GM12878 (cell line): ENCODE measurements at regions not wholly inside any gene's neighbourhood (a gene's known extent, or its start where the extent isn't known, plus 50 kb on each side); places are given as distances from the start of the nearest gene placed in this dataset.

Source experiments
- ATAC-seq: fragments of 200-7000 bp; cut with Tn5 transposase; 3 replicates; pipeline ENCODE4 v1.9.1; 2020; ENCODE audit warnings: mild to moderate bottlenecking, moderate library complexity
- BruUV-seq: library from RNA; stranded (reverse); fragments of 400-500 nt; replicated peaks from 2 replicates; lab custom pipeline; 2021; lab: Mats Ljungman, UMichigan
- CTCF ChIA-PET: fragments of 300-600 bp; sonication (Branson Sonifier 250); formaldehyde crosslinking; extraction: SDS; loops from one replicate; lab custom pipeline; 2021; ENCODE audit warnings: inconsistent platforms; lab: Yijun Ruan, JAX
- POLR2A ChIA-PET: fragments of 350-600 bp; formaldehyde crosslinking; extraction: SDS; loops from one replicate; lab custom pipeline; 2021; ENCODE audit warnings: inconsistent platforms; lab: Charles Lee
- RAD21 ChIA-PET: fragments of 300-600 bp; sonication (Branson Sonifier 250); formaldehyde crosslinking; loops from one replicate; lab custom pipeline; 2023; ENCODE audit warnings: antibody characterized with exemption; ENCODE audit not compliant: unreplicated experiment; lab: Charles Lee
- SMC1A ChIA-PET: fragments of 300-600 bp; sonication (Branson Sonifier 250); formaldehyde crosslinking; loops from one replicate; lab custom pipeline; 2023; ENCODE audit not compliant: unreplicated experiment, uncharacterized antibody; lab: Charles Lee
- DNase-seq: peaks from one replicate; pipeline ENCODE4 v3.0.0-alpha.2; 2011; ENCODE audit warnings: low read depth, low spot score
- FAIRE-seq: peaks from 3 replicates; lab custom pipeline; 2011; peaks lifted over from hg19 to GRCh38; lab: Jason Lieb, UNC
- H2AFZ ChIP-seq: 2 replicates; pipeline ENCODE4 v1.6.0; 2011; ENCODE audit warnings: low read depth, low read length, control low read depth; ENCODE audit not compliant: control insufficient read depth
- H3K27ac ChIP-seq: 2 replicates; pipeline ENCODE4 v1.5.1; 2011; ENCODE audit warnings: control low read depth; ENCODE audit not compliant: control insufficient read depth, insufficient read depth
- H3K27me3 ChIP-seq, 2 experiments: replicated peaks in 1 of 2; 2 replicates each; pipeline versions ENCODE4 v1.6.0 to v1.6.1; 2011; ENCODE audit warnings: low read length in 1 of 2; ENCODE audit not compliant: control insufficient read depth in 2 of 2, insufficient read depth in 2 of 2
- H3K36me3 ChIP-seq, 2 experiments: 2 replicates each; pipeline ENCODE4 v1.5.1; 2011; ENCODE audit warnings: low read length in 1 of 2; ENCODE audit not compliant: control insufficient read depth in 2 of 2, insufficient read depth in 2 of 2
- H3K4me1 ChIP-seq: 2 replicates; pipeline ENCODE4 v1.6.1; 2011; ENCODE audit warnings: mild to moderate bottlenecking, low read length, moderate library complexity, mixed read lengths; ENCODE audit not compliant: control insufficient read depth, insufficient read depth
- H3K4me2 ChIP-seq: 2 replicates; pipeline ENCODE4 v1.6.0; 2011; ENCODE audit warnings: control low read depth; ENCODE audit not compliant: control insufficient read depth, insufficient read depth
- H3K4me3 ChIP-seq: fragments of 200-600 bp; sonication (generic); 2 replicates; pipeline ENCODE4 v1.5.1; 2016
- H3K79me2 ChIP-seq: 2 replicates; pipeline ENCODE4 v1.6.0; 2011; ENCODE audit warnings: low read length; ENCODE audit not compliant: control insufficient read depth, insufficient read depth
- H3K9ac ChIP-seq: 2 replicates; pipeline ENCODE4 v1.8.0; 2011; ENCODE audit warnings: low read length, control low read depth, mixed read lengths; ENCODE audit not compliant: control insufficient read depth, insufficient read depth
- H3K9me3 ChIP-seq: replicated peaks from 3 replicates; pipeline ENCODE4 v1.5.1; 2011; ENCODE audit warnings: mild to moderate bottlenecking, low read length; ENCODE audit not compliant: control insufficient read depth, insufficient read depth
- H4K20me1 ChIP-seq: 2 replicates; pipeline ENCODE4 v1.6.0; 2011; ENCODE audit not compliant: control insufficient read depth, insufficient read depth
- BRCA1 ChIP-seq: IDR thresholded peaks from 2 replicates; pipeline ENCODE4 v1.6.1; 2011; ENCODE audit warnings: low read depth, low read length, improper control_type of control experiment
- CBFB ChIP-seq: IDR thresholded peaks from 2 replicates; pipeline ENCODE4 v1.6.1; 2016; ENCODE audit warnings: antibody characterized with exemption, low read depth
- CEBPB ChIP-seq, 2 experiments: fragments of 150-350 bp in 1 of 2; IDR thresholded peaks; 2 replicates each; pipeline ENCODE4 v1.6.1; 2012 to 2014; ENCODE audit warnings: low read depth in 2 of 2, low read length in 2 of 2, borderline replicate concordance in 1 of 2, inconsistent platforms in 1 of 2
- CHD1 ChIP-seq: IDR thresholded peaks from 2 replicates; pipeline ENCODE4 v1.6.1; 2012; ENCODE audit warnings: low read depth, low read length, improper control_type of control experiment
- MTA2 ChIP-seq: fragments of 450-650 bp; IDR thresholded peaks from 2 replicates; pipeline ENCODE4 v1.6.1; 2016; ENCODE audit warnings: low read depth, mild to moderate bottlenecking, moderate library complexity
- NFIC ChIP-seq: IDR thresholded peaks from 2 replicates; pipeline ENCODE4 v1.6.1; 2012; ENCODE audit warnings: low read depth, mild to moderate bottlenecking, inconsistent platforms, low read length, moderate library complexity
- PAX8 ChIP-seq: fragments of 450-650 bp; IDR thresholded peaks from 2 replicates; pipeline ENCODE4 v1.6.1; 2017; ENCODE audit warnings: mild to moderate bottlenecking, moderate library complexity
- RCOR1 ChIP-seq: conservative IDR thresholded peaks from 2 replicates; pipeline ENCODE4 v1.6.1; 2012; ENCODE audit warnings: low read depth, low read length, improper control_type of control experiment
- SREBF1 ChIP-seq: IDR thresholded peaks from 2 replicates; pipeline ENCODE4 v1.6.1; 2012; ENCODE audit warnings: mild to moderate bottlenecking, low read length
- ZNF207 ChIP-seq: fragments of 450-650 bp; IDR thresholded peaks from 2 replicates; pipeline ENCODE4 v1.6.1; 2014; ENCODE audit warnings: antibody characterized with exemption, mild to moderate bottlenecking, borderline replicate concordance
- ZZZ3 ChIP-seq: IDR thresholded peaks from 2 replicates; pipeline ENCODE4 v1.6.1; 2011; ENCODE audit warnings: low read depth; ENCODE audit not compliant: control insufficient read depth, insufficient read length
- WGBS: methylation state at CpG from one replicate; pipeline ENCODE4 v1.1.6; 2016; ENCODE audit warnings: low lambda C conversion rate; ENCODE audit not compliant: insufficient replicate concordance, insufficient coverage; ENCODE audit errors: missing lambda C conversion rate; 5-methylcytosine and 5-hydroxymethylcytosine counted together
- in situ Hi-C: fragments of 300-500 bp; cut with MboI; formaldehyde crosslinking; loops from 9 replicates; pipeline ENCODE4 v1.14.3; 2018; ENCODE audit warnings: mixed read lengths
- intact Hi-C: fragments of 100-400 bp; cut with micrococcal nuclease; formaldehyde crosslinking; loops from one replicate; pipeline ENCODE4 v1.14.2; 2022; ENCODE audit not compliant: unreplicated experiment
- TF ChIP-seq, protein P1 (sequence below): fragments of 450-650 bp; formaldehyde crosslinking; IDR thresholded peaks from 2 replicates; pipeline ENCODE4 v1.4.0; 2020; ENCODE audit warnings: mild to moderate bottlenecking, moderate library complexity
- TF ChIP-seq, protein P2 (sequence below): fragments of 450-650 bp; formaldehyde crosslinking; IDR thresholded peaks from 2 replicates; pipeline ENCODE4 v1.4.0; 2022; ENCODE audit warnings: mild to moderate bottlenecking, moderate library complexity

DNA sequence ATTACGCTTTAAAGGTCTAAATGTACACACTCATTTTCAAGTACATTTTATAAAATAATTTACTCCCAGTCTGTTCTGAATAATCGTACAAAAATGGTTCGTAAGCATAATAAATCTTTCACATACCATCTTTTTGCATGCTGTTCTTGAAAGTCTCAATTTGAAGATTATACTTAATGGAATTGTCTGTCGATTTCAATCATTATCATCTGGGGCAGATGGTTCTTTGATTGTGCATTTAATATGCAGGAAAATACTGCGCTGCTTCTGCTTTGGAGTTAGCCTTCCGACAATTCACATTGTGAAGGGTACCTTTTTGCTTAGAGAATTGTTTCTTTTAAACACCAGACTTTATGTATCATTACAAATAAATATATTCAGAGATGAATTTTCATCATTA is 262.8 kb downstream of the ABCC12 start:
- ChIA-PET RAD21 (no interaction called here), POLR2A (no interaction called here), CTCF (interaction anchor here (1.2 kb wide), 1 partner anchor 272 kb away, joined by 5 read pairs; no protein-coding TSS in a partner anchor), SMC1A (no interaction called here)
- Histone ChIP-seq H3K27me3 (no peaks in the 10 kb centered on the region; a peak in 1 of 4 replicates), H3K79me2 (no peaks in the 10 kb centered on the region), H3K4me2 (no peak overlapping the region), H3K27ac (no peak overlapping the region), H3K36me3 (no peaks in the 10 kb centered on the region), H3K4me3 (no peak overlapping the region), H3K9me3 (no peaks in the 10 kb centered on the region), H2AFZ (no peak overlapping the region), H4K20me1 (no peaks in the 10 kb centered on the region), H3K4me1 (no peaks in the 10 kb centered on the region), H3K9ac (no peak overlapping the region)
- TF ChIP-seq, protein P1, sequence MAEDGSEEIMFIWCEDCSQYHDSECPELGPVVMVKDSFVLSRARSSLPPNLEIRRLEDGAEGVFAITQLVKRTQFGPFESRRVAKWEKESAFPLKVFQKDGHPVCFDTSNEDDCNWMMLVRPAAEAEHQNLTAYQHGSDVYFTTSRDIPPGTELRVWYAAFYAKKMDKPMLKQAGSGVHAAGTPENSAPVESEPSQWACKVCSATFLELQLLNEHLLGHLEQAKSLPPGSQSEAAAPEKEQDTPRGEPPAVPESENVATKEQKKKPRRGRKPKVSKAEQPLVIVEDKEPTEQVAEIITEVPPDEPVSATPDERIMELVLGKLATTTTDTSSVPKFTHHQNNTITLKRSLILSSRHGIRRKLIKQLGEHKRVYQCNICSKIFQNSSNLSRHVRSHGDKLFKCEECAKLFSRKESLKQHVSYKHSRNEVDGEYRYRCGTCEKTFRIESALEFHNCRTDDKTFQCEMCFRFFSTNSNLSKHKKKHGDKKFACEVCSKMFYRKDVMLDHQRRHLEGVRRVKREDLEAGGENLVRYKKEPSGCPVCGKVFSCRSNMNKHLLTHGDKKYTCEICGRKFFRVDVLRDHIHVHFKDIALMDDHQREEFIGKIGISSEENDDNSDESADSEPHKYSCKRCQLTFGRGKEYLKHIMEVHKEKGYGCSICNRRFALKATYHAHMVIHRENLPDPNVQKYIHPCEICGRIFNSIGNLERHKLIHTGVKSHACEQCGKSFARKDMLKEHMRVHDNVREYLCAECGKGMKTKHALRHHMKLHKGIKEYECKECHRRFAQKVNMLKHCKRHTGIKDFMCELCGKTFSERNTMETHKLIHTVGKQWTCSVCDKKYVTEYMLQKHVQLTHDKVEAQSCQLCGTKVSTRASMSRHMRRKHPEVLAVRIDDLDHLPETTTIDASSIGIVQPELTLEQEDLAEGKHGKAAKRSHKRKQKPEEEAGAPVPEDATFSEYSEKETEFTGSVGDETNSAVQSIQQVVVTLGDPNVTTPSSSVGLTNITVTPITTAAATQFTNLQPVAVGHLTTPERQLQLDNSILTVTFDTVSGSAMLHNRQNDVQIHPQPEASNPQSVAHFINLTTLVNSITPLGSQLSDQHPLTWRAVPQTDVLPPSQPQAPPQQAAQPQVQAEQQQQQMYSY = no peak
- TF ChIP-seq BRCA1 (no peak), CHD1 (no peak), PAX8 (no peak), CEBPB (IDR thresholded peaks at IDR 0.05; ENCODE audit: borderline replicate concordance in 1 of 2, low read depth in 2 of 2, low read length in 2 of 2) (no peak), CBFB (no peak), SREBF1 (no peak), ZZZ3 (no peak), ZNF207 (no peak), RCOR1 (no peak), NFIC (no peak), MTA2 (no peak)
- TF ChIP-seq, protein P2, sequence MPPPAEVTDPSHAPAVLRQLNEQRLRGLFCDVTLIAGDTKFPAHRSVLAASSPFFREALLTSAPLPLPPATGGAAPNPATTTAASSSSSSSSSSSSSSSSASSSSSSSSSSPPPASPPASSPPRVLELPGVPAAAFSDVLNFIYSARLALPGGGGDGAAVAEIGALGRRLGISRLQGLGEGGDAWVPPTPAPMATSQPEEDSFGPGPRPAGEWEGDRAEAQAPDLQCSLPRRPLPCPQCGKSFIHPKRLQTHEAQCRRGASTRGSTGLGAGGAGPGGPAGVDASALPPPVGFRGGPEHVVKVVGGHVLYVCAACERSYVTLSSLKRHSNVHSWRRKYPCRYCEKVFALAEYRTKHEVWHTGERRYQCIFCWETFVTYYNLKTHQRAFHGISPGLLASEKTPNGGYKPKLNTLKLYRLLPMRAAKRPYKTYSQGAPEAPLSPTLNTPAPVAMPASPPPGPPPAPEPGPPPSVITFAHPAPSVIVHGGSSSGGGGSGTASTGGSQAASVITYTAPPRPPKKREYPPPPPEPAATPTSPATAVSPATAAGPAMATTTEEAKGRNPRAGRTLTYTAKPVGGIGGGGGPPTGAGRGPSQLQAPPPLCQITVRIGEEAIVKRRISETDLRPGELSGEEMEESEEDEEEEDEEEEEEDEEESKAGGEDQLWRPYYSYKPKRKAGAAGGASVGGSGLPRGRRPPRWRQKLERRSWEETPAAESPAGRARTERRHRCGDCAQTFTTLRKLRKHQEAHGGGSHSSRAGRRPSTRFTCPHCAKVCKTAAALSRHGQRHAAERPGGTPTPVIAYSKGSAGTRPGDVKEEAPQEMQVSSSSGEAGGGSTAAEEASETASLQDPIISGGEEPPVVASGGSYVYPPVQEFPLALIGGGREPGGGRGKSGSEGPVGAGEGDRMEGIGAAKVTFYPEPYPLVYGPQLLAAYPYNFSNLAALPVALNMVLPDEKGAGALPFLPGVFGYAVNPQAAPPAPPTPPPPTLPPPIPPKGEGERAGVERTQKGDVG = no peak
- WGBS = 53% methylated on average over 6 of the region's 6 CpGs
- intact Hi-C loops = no loop called here
- BruUV-seq = no TSS peak
- no peak for ATAC-seq
- no peak for DNase-seq
- no peak for FAIRE-seq
- in situ Hi-C loops = no loop called here
